Esophagus muscularis mucosa (tissue), 3 donors: ENCODE measurements at regions not wholly inside any gene's neighbourhood (a gene's known extent, or its start where the extent isn't known, plus 50 kb on each side); places are given as distances from the start of the nearest gene placed in this dataset.

Experiments
- CTCF ChIP-seq, 3 experiments: fragments of 200-600 bp in 2 of 3; fragments of 450-650 bp in 1 of 3; sonication (generic) in 2 of 3; IDR thresholded peaks; one replicate each; pipeline ENCODE4 v1.5.1; 2017 to 2019; ENCODE audit warnings: antibody characterized with exemption in 3 of 3, mild to moderate bottlenecking in 2 of 3, moderate library complexity in 1 of 3
- POLR2A ChIP-seq: fragments of 450-650 bp; IDR thresholded peaks from one replicate; pipeline ENCODE4 v1.6.1; 2017; ENCODE audit warnings: antibody characterized with exemption, moderate library complexity, mild to moderate bottlenecking, low read depth
- POLR2AphosphoS5 ChIP-seq, 2 donors: sonication (generic); formaldehyde crosslinking; IDR thresholded peaks; one replicate each; pipeline ENCODE4 v1.6.1; 2017; ENCODE audit warnings: antibody characterized with exemption in 2 of 2

GRCh38 chr22:48102581-48102980, 1340.1 kb downstream of the TBC1D22A start:
- TF ChIP-seq POLR2AphosphoS5 (IDR thresholded peaks at IDR 0.05) (no peak), CTCF (IDR thresholded peaks at IDR 0.05) (no peak), POLR2A (no peak)
